ENCODE measurements at regions not wholly inside any gene's neighbourhood (a gene's known extent, or its start where the extent isn't known, plus 50 kb on each side); places are given as distances from the start of the nearest gene placed in this dataset.
A peak's percentile ranks its signal among the peaks of the same experiment; 100 is the strongest.

DNA sequence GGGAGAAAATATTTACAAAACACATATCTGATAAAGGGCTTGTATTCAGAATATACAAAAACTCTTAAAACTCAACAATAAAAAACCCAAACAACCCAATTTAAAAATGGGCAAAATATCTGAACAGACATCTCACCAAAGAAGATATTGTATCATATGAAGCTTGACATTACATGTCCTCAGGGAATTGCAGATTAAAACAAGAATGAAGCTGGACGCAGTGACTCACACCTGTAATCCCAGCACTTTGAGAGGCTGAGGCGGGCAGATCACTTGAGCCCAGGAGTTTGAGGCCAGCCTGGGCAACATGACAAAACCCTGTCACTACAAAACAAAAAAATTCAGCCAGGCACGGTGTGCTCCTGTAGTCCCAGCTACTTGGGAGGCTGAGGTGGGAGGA lies 135.4 kb upstream of the AKIRIN2 start:
- no peaks in the 10 kb centered on the region for H3K9me3 ChIP-seq (ENCODE audit: control insufficient read depth, low read depth, low read length)
- H3K4me2 ChIP-seq (ENCODE audit: control insufficient read depth, extremely low read depth, insufficient read depth, low read depth, low read length), result no peak overlapping the region
- H2AFZ ChIP-seq (ENCODE audit: control insufficient read depth, low read length), result no peak overlapping the region
- TF ChIP-seq EZH2 (IDR thresholded peaks at IDR 0.05; ENCODE audit: low read length), result no peak
- TF ChIP-seq, protein P1, sequence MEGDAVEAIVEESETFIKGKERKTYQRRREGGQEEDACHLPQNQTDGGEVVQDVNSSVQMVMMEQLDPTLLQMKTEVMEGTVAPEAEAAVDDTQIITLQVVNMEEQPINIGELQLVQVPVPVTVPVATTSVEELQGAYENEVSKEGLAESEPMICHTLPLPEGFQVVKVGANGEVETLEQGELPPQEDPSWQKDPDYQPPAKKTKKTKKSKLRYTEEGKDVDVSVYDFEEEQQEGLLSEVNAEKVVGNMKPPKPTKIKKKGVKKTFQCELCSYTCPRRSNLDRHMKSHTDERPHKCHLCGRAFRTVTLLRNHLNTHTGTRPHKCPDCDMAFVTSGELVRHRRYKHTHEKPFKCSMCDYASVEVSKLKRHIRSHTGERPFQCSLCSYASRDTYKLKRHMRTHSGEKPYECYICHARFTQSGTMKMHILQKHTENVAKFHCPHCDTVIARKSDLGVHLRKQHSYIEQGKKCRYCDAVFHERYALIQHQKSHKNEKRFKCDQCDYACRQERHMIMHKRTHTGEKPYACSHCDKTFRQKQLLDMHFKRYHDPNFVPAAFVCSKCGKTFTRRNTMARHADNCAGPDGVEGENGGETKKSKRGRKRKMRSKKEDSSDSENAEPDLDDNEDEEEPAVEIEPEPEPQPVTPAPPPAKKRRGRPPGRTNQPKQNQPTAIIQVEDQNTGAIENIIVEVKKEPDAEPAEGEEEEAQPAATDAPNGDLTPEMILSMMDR (optimal IDR thresholded peaks at IDR 0.05 in 1 of 3, IDR thresholded peaks at IDR 0.05 in 1 of 3, conservative IDR thresholded peaks at IDR 0.05 in 1 of 3; ENCODE audit: extremely low read depth in 1 of 3, insufficient read depth in 2 of 3, low read length in 3 of 3), result no peak
- no peaks in the 10 kb centered on the region for H3K36me3 ChIP-seq (ENCODE audit: control insufficient read depth in 2 of 2, extremely low read depth in 1 of 2, insufficient read depth in 2 of 2, low read length in 2 of 2)
- no peaks in the 10 kb centered on the region for H3K4me1 ChIP-seq (ENCODE audit: control insufficient read depth, extremely low read depth, insufficient read depth, low read length)
- dilution Hi-C loops (cut with MboI; ENCODE audit: extremely low pct_ligation_motif_present, low sequenced_read_pairs), result no loop called here
- H3K4me3 ChIP-seq (ENCODE audit: control insufficient read depth in 2 of 3, extremely low read depth in 1 of 3, insufficient read depth in 2 of 3, low read depth in 1 of 3, low read length in 3 of 3), result no peak overlapping the region
- no peaks in the 10 kb centered on the region for H3K79me2 ChIP-seq (ENCODE audit: control insufficient read depth, insufficient read depth, low read length)
- no peaks in the 10 kb centered on the region for H3K9me1 ChIP-seq (ENCODE audit: control insufficient read depth, extremely low read depth, insufficient read depth, low read length)
- no peak for DNase-seq (ENCODE audit: low read depth, low spot score)
- H3K9ac ChIP-seq (ENCODE audit: control insufficient read depth, extremely low read depth, insufficient read depth, low read length), result no peak overlapping the region
- no peaks in the 10 kb centered on the region for H3K27me3 ChIP-seq (ENCODE audit: control insufficient read depth, extremely low read depth, insufficient read depth, low read length)
- H3K27ac ChIP-seq (ENCODE audit: control insufficient read depth, insufficient read depth, low read length), result no peak overlapping the region
- no peak for FAIRE-seq
- H4K20me1 ChIP-seq (ENCODE audit: control insufficient read depth, extremely low read depth, insufficient read depth, low read length), result no peaks in the 10 kb centered on the region

DNA sequence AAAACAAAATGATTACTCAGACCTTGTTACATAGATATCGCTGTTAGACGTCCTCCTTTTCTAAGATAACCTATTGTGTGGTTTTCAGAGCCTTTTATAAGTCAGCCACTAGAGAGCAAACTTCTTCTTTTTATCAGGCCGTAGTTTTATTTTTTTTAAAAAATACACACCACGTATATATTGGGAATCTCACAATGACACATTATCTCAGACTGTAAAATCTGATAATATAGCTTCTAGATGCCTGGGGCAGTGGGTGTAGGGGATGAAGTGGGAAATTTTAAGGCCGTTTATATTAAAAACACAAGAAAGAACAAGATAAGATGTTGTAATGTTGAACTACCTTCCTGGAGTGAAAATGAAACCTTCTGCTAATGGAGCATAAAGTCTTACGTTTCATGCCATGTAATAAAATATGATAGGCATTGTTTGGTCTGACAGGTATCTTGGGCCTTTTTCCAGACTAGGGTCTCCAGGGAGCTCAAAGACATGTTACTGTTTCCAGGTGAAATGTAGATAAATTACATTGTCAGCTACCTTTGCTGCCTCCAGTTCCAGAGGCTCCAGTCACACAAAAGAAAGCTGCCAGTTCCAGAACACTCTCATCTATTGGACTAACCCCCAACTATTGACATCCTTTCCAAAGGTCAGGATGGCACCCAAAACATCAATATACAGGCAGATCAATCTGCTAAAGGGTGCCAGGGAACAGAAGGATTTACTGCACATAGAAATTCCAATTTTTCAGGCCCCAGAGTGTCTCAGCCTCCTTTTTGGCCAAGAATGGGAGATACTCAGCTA lies 130.2 kb upstream of the AKIRIN2 start:
- no peak overlapping the region for H3K27ac ChIP-seq (ENCODE audit: control insufficient read depth, insufficient read depth, low read length)
- dilution Hi-C loops (cut with MboI; ENCODE audit: extremely low pct_ligation_motif_present, low sequenced_read_pairs), result no loop called here
- FAIRE-seq, result no peak

More for the DNA sequence above, 130.2 kb upstream of the AKIRIN2 start:
- H3K36me3 ChIP-seq (ENCODE audit: control insufficient read depth in 2 of 2, extremely low read depth in 1 of 2, insufficient read depth in 2 of 2, low read length in 2 of 2), result no peaks in the 10 kb centered on the region
- TF ChIP-seq, protein P1 (optimal IDR thresholded peaks at IDR 0.05 in 1 of 3, IDR thresholded peaks at IDR 0.05 in 1 of 3, conservative IDR thresholded peaks at IDR 0.05 in 1 of 3; ENCODE audit: extremely low read depth in 1 of 3, insufficient read depth in 2 of 3, low read length in 3 of 3), result peak in 2 of 3 experiments; percentile 23 to 36
- TF ChIP-seq EZH2 (IDR thresholded peaks at IDR 0.05; ENCODE audit: low read length), result no peak
- peak overlapping the region; percentile 88 for H3K4me2 ChIP-seq (ENCODE audit: control insufficient read depth, extremely low read depth, insufficient read depth, low read depth, low read length)
- no peaks in the 10 kb centered on the region for H3K79me2 ChIP-seq (ENCODE audit: control insufficient read depth, insufficient read depth, low read length)
- no peaks in the 10 kb centered on the region for H3K9me3 ChIP-seq (ENCODE audit: control insufficient read depth, low read depth, low read length)
- H4K20me1 ChIP-seq (ENCODE audit: control insufficient read depth, extremely low read depth, insufficient read depth, low read length), result no peaks in the 10 kb centered on the region
- DNase-seq (ENCODE audit: low read depth, low spot score), result no peak
- H3K4me1 ChIP-seq (ENCODE audit: control insufficient read depth, extremely low read depth, insufficient read depth, low read length), result no peaks in the 10 kb centered on the region
- H3K9me1 ChIP-seq (ENCODE audit: control insufficient read depth, extremely low read depth, insufficient read depth, low read length), result no peaks in the 10 kb centered on the region
- H2AFZ ChIP-seq (ENCODE audit: control insufficient read depth, low read length), result peak overlapping the region; percentile 92
- peak overlapping the region in 2 of 3 experiments; percentile 56 to 66 for H3K4me3 ChIP-seq (ENCODE audit: control insufficient read depth in 2 of 3, extremely low read depth in 1 of 3, insufficient read depth in 2 of 3, low read depth in 1 of 3, low read length in 3 of 3)
- no peaks in the 10 kb centered on the region for H3K27me3 ChIP-seq (ENCODE audit: control insufficient read depth, extremely low read depth, insufficient read depth, low read length)
- H3K9ac ChIP-seq (ENCODE audit: control insufficient read depth, extremely low read depth, insufficient read depth, low read length), result peak overlapping the region; percentile 43
